RWPE2 (cell line): ENCODE measurements at regions not wholly inside any gene's neighbourhood (a gene's known extent, or its start where the extent isn't known, plus 50 kb on each side); places are given as distances from the start of the nearest gene placed in this dataset.
"Not testable (repeated sequence)": the region's sequence is repeated elsewhere in the genome, so short reads cannot be mapped to it uniquely, and the experiment has no call there.

Source experiments
- ATAC-seq: fragments of 200-7000 bp; cut with Tn5 transposase; 3 replicates; pipeline ENCODE4 v1.9.1; 2021; ENCODE audit warnings: low read depth
- DNase-seq: peaks from one replicate; pipeline ENCODE4 v3.0.0-alpha.2; 2020; ENCODE audit warnings: low spot score
- H3K27ac ChIP-seq: fragments of 450-650 bp; 2 replicates; pipeline ENCODE4 v1.5.1; 2017; ENCODE audit warnings: mild to moderate bottlenecking; ENCODE audit not compliant: poor library complexity, severe bottlenecking
- H3K27me3 ChIP-seq: fragments of 250-450 bp; sonication (Bioruptor Pico); 2 replicates; pipeline ENCODE4 v1.5.1; 2021; ENCODE audit warnings: mild to moderate bottlenecking, moderate library complexity; ENCODE audit not compliant: insufficient read depth, poor library complexity, severe bottlenecking
- H3K36me3 ChIP-seq: fragments of 250-450 bp; sonication (Bioruptor Pico); 2 replicates; pipeline ENCODE4 v1.5.1; 2020; ENCODE audit warnings: low read depth, mild to moderate bottlenecking, moderate library complexity
- H3K4me1 ChIP-seq: fragments of 250-450 bp; sonication (Bioruptor Pico); 2 replicates; pipeline ENCODE4 v1.5.1; 2021; ENCODE audit warnings: mild to moderate bottlenecking, moderate library complexity; ENCODE audit not compliant: insufficient read depth, poor library complexity, severe bottlenecking
- H3K4me3 ChIP-seq: fragments of 250-450 bp; sonication (Bioruptor Pico); 2 replicates; pipeline ENCODE4 v1.5.1; 2021; ENCODE audit warnings: mild to moderate bottlenecking, moderate library complexity; ENCODE audit not compliant: severe bottlenecking
- H3K9me3 ChIP-seq: fragments of 250-450 bp; sonication (Bioruptor Pico); 2 replicates; pipeline ENCODE4 v1.5.1; 2021; ENCODE audit warnings: mild to moderate bottlenecking, moderate library complexity; ENCODE audit not compliant: severe bottlenecking
- CTCF ChIP-seq: fragments of 450-650 bp; IDR thresholded peaks from one replicate; pipeline ENCODE4 v1.5.1; 2017; ENCODE audit warnings: mild to moderate bottlenecking, moderate library complexity; ENCODE audit not compliant: poor library complexity, severe bottlenecking

- Histone ChIP-seq H3K36me3 (no peaks in the 10 kb centered on the region), H3K27ac (no peak overlapping the region), H3K27me3 (no peaks in the 10 kb centered on the region), H3K4me3 (no peak overlapping the region), H3K9me3 (no peaks in the 10 kb centered on the region), H3K4me1 (peaks cover 7% of the 10 kb centered on the region)
- no peak for TF ChIP-seq CTCF
- DNase-seq = no peak
- ATAC-seq = no peak
Measured at GRCh38 chr11:71093783-71094182, 158.6 kb downstream of the SHANK2 start.

- H3K4me3 ChIP-seq = no peak overlapping the region
- ATAC-seq (no peak), DNase-seq (no peak)
- no peaks in the 10 kb centered on the region for H3K36me3 ChIP-seq
- no peak overlapping the region for H3K27ac ChIP-seq
- H3K9me3 ChIP-seq = no peaks in the 10 kb centered on the region
- peaks cover 5% of the 10 kb centered on the region for H3K4me1 ChIP-seq
- no peak for TF ChIP-seq CTCF
- H3K27me3 ChIP-seq = no peaks in the 10 kb centered on the region
Measured at GRCh38 chr11:71091506-71092265, 160.7 kb downstream of the SHANK2 start.

GRCh38 chr11:71089571-71089970 is 162.8 kb downstream of the SHANK2 start:
- ATAC-seq = no peak
- no peak for DNase-seq
- Histone ChIP-seq H3K36me3 (no peaks in the 10 kb centered on the region), H3K9me3 (no peaks in the 10 kb centered on the region), H3K27me3 (no peaks in the 10 kb centered on the region), H3K4me3 (no peak overlapping the region), H3K27ac (no peak overlapping the region), H3K4me1 (no peaks in the 10 kb centered on the region)
- TF ChIP-seq CTCF = no peak

- not testable (repeated sequence) for H3K27me3 ChIP-seq, DNase-seq, H3K36me3 ChIP-seq, H3K4me3 ChIP-seq, H3K27ac ChIP-seq, H3K4me1 ChIP-seq, H3K9me3 ChIP-seq, ATAC-seq
Measured at GRCh38 chr11:71088314-71089215, 163.8 kb downstream of the SHANK2 start.

GRCh38 chr11:71086687-71087258 is 165.6 kb downstream of the SHANK2 start:
- H3K9me3 ChIP-seq = no peaks in the 10 kb centered on the region
- H3K27ac ChIP-seq = no peak overlapping the region
- DNase-seq = no peak
- H3K27me3 ChIP-seq = no peaks in the 10 kb centered on the region
- no peaks in the 10 kb centered on the region for H3K36me3 ChIP-seq
- no peaks in the 10 kb centered on the region for H3K4me1 ChIP-seq
- no peak overlapping the region for H3K4me3 ChIP-seq
- peak; percentile 61 for ATAC-seq
- peak; percentile 68 for TF ChIP-seq CTCF
